Parathyroid adenoma (tissue), 2 donors: ENCODE measurements at regions not wholly inside any gene's neighbourhood (a gene's known extent, or its start where the extent isn't known, plus 50 kb on each side); places are given as distances from the start of the nearest gene placed in this dataset.
"Not testable (repeated sequence)": the region's sequence is repeated elsewhere in the genome, so short reads cannot be mapped to it uniquely, and the experiment has no call there.

ENCODE experiments used
- H2AFZ ChIP-seq: fragments of 300-600 bp; sonication (generic); one replicate; pipeline ENCODE4 v1.7.0; 2017; ENCODE audit warnings: antibody characterized with exemption, mild to moderate bottlenecking
- H3K27ac ChIP-seq: fragments of 300-600 bp; sonication (generic); one replicate; pipeline ENCODE4 v1.7.0; 2017
- H3K27me3 ChIP-seq: fragments of 300-600 bp; sonication (generic); one replicate; pipeline ENCODE4 v1.7.0; 2017; ENCODE audit warnings: low read length; ENCODE audit not compliant: control insufficient read depth, insufficient read depth
- H3K36me3 ChIP-seq: fragments of 300-600 bp; sonication (generic); one replicate; pipeline ENCODE4 v1.7.0; 2017; ENCODE audit warnings: low read length; ENCODE audit not compliant: control insufficient read depth, insufficient read depth
- H3K4me1 ChIP-seq: fragments of 300-600 bp; sonication (generic); one replicate; pipeline ENCODE4 v1.7.0; 2017; ENCODE audit warnings: control low read depth
- H3K4me2 ChIP-seq: fragments of 300-600 bp; sonication (generic); one replicate; pipeline ENCODE4 v1.7.0; 2017; ENCODE audit warnings: low read length
- H3K4me3 ChIP-seq: fragments of 300-600 bp; sonication (generic); one replicate; pipeline ENCODE4 v1.7.0; 2017; ENCODE audit warnings: low read depth, low read length
- H3K79me2 ChIP-seq: fragments of 300-600 bp; sonication (generic); one replicate; pipeline ENCODE4 v1.7.0; 2017; ENCODE audit warnings: control low read depth
- H3K9ac ChIP-seq: fragments of 300-600 bp; sonication (generic); one replicate; pipeline ENCODE4 v1.7.0; 2017; ENCODE audit warnings: mild to moderate bottlenecking
- H3K9me3 ChIP-seq: fragments of 300-600 bp; sonication (generic); one replicate; pipeline ENCODE4 v1.7.0; 2017; ENCODE audit warnings: low read length; ENCODE audit not compliant: control insufficient read depth
- TF ChIP-seq, protein P1 (sequence below): fragments of 300-600 bp; sonication (generic); IDR thresholded peaks from one replicate; pipeline ENCODE4 v1.7.0; 2017; ENCODE audit warnings: antibody characterized with exemption, mild to moderate bottlenecking
- donor health status: primary hyperparathyroidism.

DNA sequence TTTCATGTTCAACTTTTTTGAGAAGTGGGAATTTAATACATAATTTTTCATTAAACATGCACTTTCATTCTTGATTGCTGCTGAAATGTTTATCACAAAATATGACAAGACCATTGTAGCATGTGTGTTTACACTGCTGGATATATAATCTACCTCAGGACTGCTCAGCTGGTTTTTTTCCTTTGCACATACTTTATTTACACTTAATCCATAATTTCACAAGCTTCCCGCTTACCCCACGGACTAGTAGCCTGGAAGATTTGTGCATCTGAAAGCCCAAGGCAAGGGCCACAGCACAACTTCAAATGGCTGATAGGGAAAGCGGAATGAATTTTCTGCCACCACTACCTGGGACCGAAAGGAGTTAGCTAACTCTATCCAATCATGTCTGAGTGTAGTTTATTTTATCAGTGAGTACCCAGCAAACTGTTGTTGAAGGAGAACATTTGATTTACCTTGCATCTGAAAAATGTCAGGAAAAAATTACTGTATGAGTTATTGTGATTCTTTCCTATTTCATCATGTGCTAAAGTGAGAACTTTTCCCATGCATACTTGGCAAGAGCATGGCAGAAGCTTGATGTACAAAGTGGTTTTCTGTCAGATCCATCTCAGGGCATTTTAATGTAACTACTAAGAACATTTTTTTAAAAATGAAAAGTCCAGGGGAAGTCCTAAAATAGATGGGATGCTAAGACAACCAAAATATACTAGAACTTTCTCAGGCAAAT is 558.2 kb upstream of the USP24 start:
- Histone ChIP-seq H3K79me2 (no peaks in the 10 kb centered on the region), H3K4me1 (no peaks in the 10 kb centered on the region), H3K36me3 (no peaks in the 10 kb centered on the region), H3K4me2 (no peak overlapping the region), H3K4me3 (no peak overlapping the region), H3K27ac (no peak overlapping the region), H3K9me3 (peaks cover 2% of the 10 kb centered on the region), H2AFZ (no peak overlapping the region), H3K27me3 (no peaks in the 10 kb centered on the region), H3K9ac (no peak overlapping the region)
- TF ChIP-seq, protein P1, sequence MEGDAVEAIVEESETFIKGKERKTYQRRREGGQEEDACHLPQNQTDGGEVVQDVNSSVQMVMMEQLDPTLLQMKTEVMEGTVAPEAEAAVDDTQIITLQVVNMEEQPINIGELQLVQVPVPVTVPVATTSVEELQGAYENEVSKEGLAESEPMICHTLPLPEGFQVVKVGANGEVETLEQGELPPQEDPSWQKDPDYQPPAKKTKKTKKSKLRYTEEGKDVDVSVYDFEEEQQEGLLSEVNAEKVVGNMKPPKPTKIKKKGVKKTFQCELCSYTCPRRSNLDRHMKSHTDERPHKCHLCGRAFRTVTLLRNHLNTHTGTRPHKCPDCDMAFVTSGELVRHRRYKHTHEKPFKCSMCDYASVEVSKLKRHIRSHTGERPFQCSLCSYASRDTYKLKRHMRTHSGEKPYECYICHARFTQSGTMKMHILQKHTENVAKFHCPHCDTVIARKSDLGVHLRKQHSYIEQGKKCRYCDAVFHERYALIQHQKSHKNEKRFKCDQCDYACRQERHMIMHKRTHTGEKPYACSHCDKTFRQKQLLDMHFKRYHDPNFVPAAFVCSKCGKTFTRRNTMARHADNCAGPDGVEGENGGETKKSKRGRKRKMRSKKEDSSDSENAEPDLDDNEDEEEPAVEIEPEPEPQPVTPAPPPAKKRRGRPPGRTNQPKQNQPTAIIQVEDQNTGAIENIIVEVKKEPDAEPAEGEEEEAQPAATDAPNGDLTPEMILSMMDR: no peak

DNA sequence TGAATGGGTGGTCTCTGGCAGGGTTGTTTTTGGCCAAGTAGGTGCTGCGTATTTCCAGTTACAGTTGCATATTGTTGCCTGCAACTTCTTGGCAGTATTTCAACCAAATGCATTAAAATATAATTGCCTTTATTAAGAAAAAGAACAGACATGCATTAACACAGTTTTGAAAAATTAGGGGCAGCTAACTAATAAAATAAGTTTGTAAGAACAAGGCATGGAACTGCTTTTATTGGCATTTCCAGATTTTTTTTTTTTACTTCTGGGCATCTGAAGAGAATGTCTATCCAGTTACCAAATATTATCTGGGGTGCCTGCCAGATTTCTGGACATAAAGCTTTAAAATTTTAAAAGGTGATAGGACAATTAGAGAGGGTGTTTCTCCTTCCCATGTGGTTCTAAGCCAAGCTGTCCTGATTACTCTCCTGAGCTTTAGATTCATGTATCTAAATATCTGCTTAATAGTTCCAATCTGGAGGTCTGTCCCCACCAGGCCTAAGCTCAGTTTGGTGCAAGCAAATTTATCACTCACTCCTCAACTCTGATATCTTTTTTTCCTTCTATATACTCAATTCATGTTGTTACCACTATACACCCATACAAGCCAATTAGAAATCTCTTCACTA is 553.3 kb upstream of the USP24 start:
- TF ChIP-seq, protein P1: no peak

DNA sequence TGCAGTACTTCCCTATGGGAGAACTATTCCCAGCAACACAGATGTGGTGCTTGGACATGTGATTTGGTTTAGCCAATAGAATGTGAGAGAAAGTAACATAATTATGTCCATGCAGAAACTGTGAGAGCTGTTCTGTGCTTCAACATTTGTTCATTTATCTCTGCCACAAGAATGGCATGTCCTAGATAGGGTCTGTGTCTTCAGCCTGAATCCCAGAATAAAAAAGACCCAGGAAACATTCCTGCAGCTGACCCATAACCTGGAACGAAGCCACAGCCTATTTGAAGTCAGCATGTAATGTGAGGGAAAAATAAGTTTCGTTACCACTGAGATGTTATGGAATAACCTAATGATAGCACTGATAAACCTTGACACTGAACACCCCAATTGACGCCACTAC is 552.0 kb upstream of the USP24 start:
- Histone ChIP-seq H3K4me3 (no peak overlapping the region), H3K4me2 (no peak overlapping the region)
- TF ChIP-seq, protein P1: no peak

More for the DNA sequence above, 553.3 kb upstream of the USP24 start:
- Histone ChIP-seq H3K79me2 (no peaks in the 10 kb centered on the region), H3K36me3 (no peaks in the 10 kb centered on the region), H3K4me3 (no peak overlapping the region), H3K4me2 (no peak overlapping the region), H3K9me3 (peaks cover 2% of the 10 kb centered on the region), H3K27me3 (no peaks in the 10 kb centered on the region), H3K27ac (no peak overlapping the region), H3K4me1 (no peaks in the 10 kb centered on the region), H2AFZ (no peak overlapping the region), H3K9ac (no peak overlapping the region)

DNA sequence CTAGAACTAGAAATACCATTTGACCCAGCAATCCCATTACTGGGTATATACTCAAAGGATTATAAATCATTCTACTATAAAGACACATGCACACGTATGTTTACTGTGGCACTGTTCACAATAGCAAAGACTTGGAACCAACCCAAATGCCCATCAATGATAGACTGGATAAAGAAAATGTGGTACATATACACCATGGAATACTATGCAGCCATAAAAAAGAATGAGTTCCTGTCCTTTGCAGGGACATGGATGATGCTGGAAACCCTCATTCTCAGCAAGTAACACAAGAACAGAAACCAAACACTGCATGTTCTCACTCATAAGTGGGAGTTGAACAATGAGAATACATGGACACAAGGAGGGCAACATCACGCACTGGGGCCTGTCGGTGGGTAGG is 550.3 kb upstream of the USP24 start:
- not testable (repeated sequence) for H3K9me3 ChIP-seq, H3K4me2 ChIP-seq, H3K27me3 ChIP-seq, H3K36me3 ChIP-seq, H3K4me3 ChIP-seq, H2AFZ ChIP-seq, H3K9ac ChIP-seq, H3K4me1 ChIP-seq, H3K27ac ChIP-seq, H3K79me2 ChIP-seq

More for the DNA sequence above, 552.0 kb upstream of the USP24 start:
- Histone ChIP-seq H3K9me3 (no peaks in the 10 kb centered on the region), H3K36me3 (no peaks in the 10 kb centered on the region), H2AFZ (no peak overlapping the region), H3K27me3 (no peaks in the 10 kb centered on the region), H3K79me2 (no peaks in the 10 kb centered on the region), H3K4me1 (no peaks in the 10 kb centered on the region), H3K27ac (no peak overlapping the region), H3K9ac (no peak overlapping the region)

DNA sequence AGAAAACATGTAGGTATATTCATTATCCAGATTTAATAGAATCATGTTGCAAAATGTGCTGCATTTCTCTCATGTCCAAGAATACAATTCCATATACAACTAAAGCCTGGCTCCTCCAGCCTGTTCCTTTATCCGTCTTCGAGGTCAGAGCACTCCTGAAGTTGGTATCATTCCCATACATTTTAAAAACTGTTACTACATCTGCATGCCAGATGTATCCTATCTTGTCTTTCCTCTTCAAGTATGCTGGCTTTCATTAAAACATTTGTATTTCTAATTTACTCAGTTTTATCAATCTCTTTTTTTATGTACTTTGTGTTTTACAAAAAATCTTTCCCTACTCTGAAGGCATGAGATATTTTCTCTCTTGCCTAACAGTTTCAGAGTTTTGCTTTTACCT is 536.6 kb upstream of the USP24 start:
- Histone ChIP-seq H3K27me3 (no peaks in the 10 kb centered on the region), H3K4me1 (no peaks in the 10 kb centered on the region), H3K27ac (no peak overlapping the region), H3K9ac (no peak overlapping the region), H3K9me3 (no peaks in the 10 kb centered on the region), H3K4me3 (no peak overlapping the region), H3K36me3 (no peaks in the 10 kb centered on the region), H3K4me2 (no peak overlapping the region), H2AFZ (no peak overlapping the region), H3K79me2 (no peaks in the 10 kb centered on the region)
- TF ChIP-seq, protein P1: no peak
